Memory B cell (primary cell): ENCODE measurements at regions not wholly inside any gene's neighbourhood (a gene's known extent, or its start where the extent isn't known, plus 50 kb on each side); places are given as distances from the start of the nearest gene placed in this dataset.
"Not testable (repeated sequence)": the region's sequence is repeated elsewhere in the genome, so short reads cannot be mapped to it uniquely, and the experiment has no call there.

Experiments
- ATAC-seq: fragments of 150-1000 bp; cut with Tn5 transposase; 2 replicates; pipeline ENCODE4 v1.10.0; 2021; ENCODE audit warnings: low read depth, mild to moderate bottlenecking, moderate library complexity
- DNase-seq, 2 donors: peaks; one replicate each; pipeline ENCODE4 v3.0.0; 2022; ENCODE audit warnings: low spot score in 2 of 2
- H3K27ac Mint-ChIP-seq: one replicate; pipeline ENCODE4 v1.8.0; 2022; ENCODE audit warnings: mild to moderate bottlenecking, moderate library complexity, mixed read lengths
- H3K27me3 Mint-ChIP-seq: one replicate; pipeline ENCODE4 v1.8.0; 2022; ENCODE audit warnings: mixed read lengths
- H3K36me3 Mint-ChIP-seq: one replicate; pipeline ENCODE4 v1.8.0; 2022; ENCODE audit warnings: mild to moderate bottlenecking, mixed read lengths
- H3K4me1 Mint-ChIP-seq: one replicate; pipeline ENCODE4 v1.8.0; 2022; ENCODE audit warnings: mixed read lengths
- H3K4me3 Mint-ChIP-seq: one replicate; pipeline ENCODE4 v1.8.0; 2022; ENCODE audit warnings: mild to moderate bottlenecking, moderate library complexity, mixed read lengths
- H3K9me3 Mint-ChIP-seq: one replicate; pipeline ENCODE4 v1.8.0; 2022; ENCODE audit warnings: mixed read lengths

- ATAC-seq, H3K36me3 Mint-ChIP-seq, H3K27me3 Mint-ChIP-seq, H3K27ac Mint-ChIP-seq, DNase-seq, H3K9me3 Mint-ChIP-seq, H3K4me3 Mint-ChIP-seq: not testable (repeated sequence)
- peaks cover 13% of the 10 kb centered on the region for H3K4me1 Mint-ChIP-seq
Observed at GRCh38 chr22:17283865-17284264, 64.6 kb upstream of the ADA2 start.

- DNase-seq (no peak), ATAC-seq (no peak)
- H3K9me3 Mint-ChIP-seq = no peaks in the 10 kb centered on the region
- H3K36me3 Mint-ChIP-seq = no peaks in the 10 kb centered on the region
- peaks cover 13% of the 10 kb centered on the region for H3K4me1 Mint-ChIP-seq
- H3K4me3 Mint-ChIP-seq = no peak overlapping the region
- H3K27me3 Mint-ChIP-seq = peaks cover 7% of the 10 kb centered on the region
- no peak overlapping the region for H3K27ac Mint-ChIP-seq
Observed at GRCh38 chr22:17283423-17283822, 64.2 kb upstream of the ADA2 start.

- DNase-seq (no peak), ATAC-seq (peak; percentile 63)
Observed at GRCh38 chr22:17281440-17281841, 62.2 kb upstream of the ADA2 start.

GRCh38 chr22:17281026-17281425 is 61.8 kb upstream of the ADA2 start:
- no peaks in the 10 kb centered on the region for H3K27me3 Mint-ChIP-seq
- peaks cover 13% of the 10 kb centered on the region for H3K4me1 Mint-ChIP-seq
- peak overlapping the region; percentile 49 for H3K27ac Mint-ChIP-seq
- DNase-seq (no peak), ATAC-seq (no peak)
- H3K9me3 Mint-ChIP-seq = no peaks in the 10 kb centered on the region
- no peaks in the 10 kb centered on the region for H3K36me3 Mint-ChIP-seq
- no peak overlapping the region for H3K4me3 Mint-ChIP-seq

More at GRCh38 chr22:17281440-17281841, 62.2 kb upstream of the ADA2 start:
- peaks cover 2% of the 10 kb centered on the region for H3K27me3 Mint-ChIP-seq
- peak overlapping the region; percentile 40 for H3K4me3 Mint-ChIP-seq
- no peaks in the 10 kb centered on the region for H3K36me3 Mint-ChIP-seq
- no peaks in the 10 kb centered on the region for H3K9me3 Mint-ChIP-seq
- H3K4me1 Mint-ChIP-seq = peaks cover 13% of the 10 kb centered on the region
- peak overlapping the region; percentile 49 for H3K27ac Mint-ChIP-seq

GRCh38 chr22:17272511-17272991 is 53.3 kb upstream of the ADA2 start:
- H3K27ac Mint-ChIP-seq = peak overlapping the region; percentile 71
- peaks cover 8% of the 10 kb centered on the region for H3K4me1 Mint-ChIP-seq
- H3K27me3 Mint-ChIP-seq = no peaks in the 10 kb centered on the region
- H3K4me3 Mint-ChIP-seq = no peak overlapping the region
- H3K9me3 Mint-ChIP-seq = no peaks in the 10 kb centered on the region
- ATAC-seq (no peak), DNase-seq (no peak)
- H3K36me3 Mint-ChIP-seq = no peaks in the 10 kb centered on the region

DNA sequence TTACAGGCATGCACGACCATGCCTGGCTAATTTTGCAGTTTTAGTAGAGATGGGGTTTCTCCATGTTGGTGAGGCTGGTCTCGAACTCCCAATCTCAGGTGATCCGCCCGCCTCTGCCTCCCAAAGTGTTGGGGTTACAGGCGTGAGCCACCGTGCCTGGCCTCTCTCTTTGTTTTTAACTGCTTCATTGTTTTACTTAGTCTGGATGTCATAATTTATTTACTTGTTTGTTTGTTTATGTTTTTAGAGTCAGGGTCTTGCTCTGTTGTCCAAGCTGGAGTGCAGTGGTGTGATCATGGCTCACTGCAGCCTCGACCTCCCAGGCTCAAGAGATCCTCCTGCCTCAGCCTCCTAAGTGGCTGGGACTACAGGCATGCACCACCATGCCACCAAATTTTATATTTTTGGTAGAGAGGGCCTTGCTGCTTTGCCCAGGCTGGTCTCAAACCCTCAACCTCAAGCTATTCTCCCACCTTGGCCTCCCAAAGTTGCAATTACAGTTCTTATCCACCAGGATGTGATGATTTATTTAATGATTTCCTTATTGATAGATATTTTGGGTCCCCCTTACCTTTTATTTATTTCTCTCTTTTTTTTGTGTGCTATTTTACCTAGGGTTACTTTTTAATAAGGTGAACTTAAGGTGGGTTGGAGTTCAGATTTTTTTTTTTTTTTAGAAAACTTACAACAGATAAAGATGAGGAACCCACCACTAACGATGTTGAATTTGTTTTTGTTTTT is 52.6 kb upstream of the ADA2 start:
- H3K4me3 Mint-ChIP-seq = no peak overlapping the region

GRCh38 chr22:17269607-17270261 is 50.5 kb upstream of the ADA2 start:
- peaks cover 11% of the 10 kb centered on the region for H3K4me1 Mint-ChIP-seq
- no peak overlapping the region for H3K4me3 Mint-ChIP-seq
- no peaks in the 10 kb centered on the region for H3K27me3 Mint-ChIP-seq
- H3K36me3 Mint-ChIP-seq = no peaks in the 10 kb centered on the region
- H3K27ac Mint-ChIP-seq = no peak overlapping the region
- DNase-seq (no peak), ATAC-seq (no peak)
- no peaks in the 10 kb centered on the region for H3K9me3 Mint-ChIP-seq

More for the DNA sequence above, 52.6 kb upstream of the ADA2 start:
- peaks cover 8% of the 10 kb centered on the region for H3K4me1 Mint-ChIP-seq
- no peak overlapping the region for H3K27ac Mint-ChIP-seq
- no peaks in the 10 kb centered on the region for H3K9me3 Mint-ChIP-seq
- ATAC-seq = no peak
- H3K27me3 Mint-ChIP-seq = no peaks in the 10 kb centered on the region
- H3K36me3 Mint-ChIP-seq = no peaks in the 10 kb centered on the region
- DNase-seq = no peak

DNA sequence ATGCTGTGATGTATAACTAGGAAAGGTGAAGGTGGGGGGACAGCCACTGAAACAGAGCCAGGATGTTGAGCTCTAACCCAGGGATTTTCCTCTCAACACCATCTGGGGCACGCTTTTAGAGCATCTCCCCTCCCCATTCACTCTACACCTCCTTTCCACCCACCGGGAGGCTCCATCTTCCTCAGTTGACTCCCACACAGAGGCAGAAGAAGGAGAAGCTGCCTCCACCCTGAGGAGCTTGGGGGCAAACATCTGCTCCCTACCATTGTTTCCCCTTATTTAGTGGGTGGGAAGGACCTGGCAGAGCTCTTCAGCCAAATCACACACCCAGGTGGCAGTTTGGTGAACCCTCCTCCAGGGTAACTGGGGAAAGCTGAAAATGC is 50.0 kb upstream of the ADA2 start:
- DNase-seq = no peak
- ATAC-seq = no peak
- Mint-ChIP-seq H3K9me3 (no peaks in the 10 kb centered on the region), H3K27me3 (no peaks in the 10 kb centered on the region), H3K4me1 (peaks cover 11% of the 10 kb centered on the region), H3K27ac (no peak overlapping the region), H3K4me3 (no peak overlapping the region), H3K36me3 (no peaks in the 10 kb centered on the region)
